ENCODE measurements at regions not wholly inside any gene's neighbourhood (a gene's known extent, or its start where the extent isn't known, plus 50 kb on each side); places are given as distances from the start of the nearest gene placed in this dataset.
A peak's percentile ranks its signal among the peaks of the same experiment; 100 is the strongest.

DNA sequence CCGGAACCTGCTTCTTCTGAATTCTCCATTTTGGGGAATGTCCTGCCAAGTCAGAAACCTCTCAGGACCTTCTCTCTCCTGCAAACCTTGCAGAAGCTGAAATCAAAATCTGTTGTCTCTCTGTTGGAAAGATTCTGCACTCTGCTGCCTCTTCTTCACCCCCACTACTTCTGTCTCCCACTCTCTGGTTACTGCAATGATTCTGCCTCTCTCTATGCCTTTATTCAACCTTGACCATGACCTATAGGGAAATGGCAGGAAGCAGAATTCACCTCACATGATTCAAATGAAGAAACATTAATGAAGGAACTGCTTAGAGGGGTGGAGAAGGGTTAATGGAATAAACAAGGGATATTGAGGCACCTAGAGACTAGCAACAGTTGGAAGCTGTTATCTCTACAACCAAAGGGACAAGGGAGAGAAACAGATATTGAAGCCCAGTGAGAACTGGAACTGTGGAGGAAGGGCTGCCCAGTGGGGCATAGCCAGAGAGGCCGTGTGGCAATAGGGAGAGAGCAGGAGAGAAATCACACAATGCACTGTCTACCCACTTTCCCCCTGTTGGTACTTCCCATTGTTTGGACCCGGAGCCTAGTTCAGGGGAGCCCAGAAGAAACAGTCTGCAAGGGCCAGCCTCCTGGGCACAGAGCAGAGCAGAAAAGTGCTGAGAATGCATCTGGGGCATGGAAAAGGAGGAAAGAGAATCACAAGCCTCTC, 76.1 kb upstream of the JUN start:
- in situ Hi-C loops (cut with HindIII; ENCODE audit: low pct_unique_long_range_greater_than_20kb, low sequenced_read_pairs): no loop called here
- DNase-seq (ENCODE audit: low read depth, low spot score): no peak

DNA sequence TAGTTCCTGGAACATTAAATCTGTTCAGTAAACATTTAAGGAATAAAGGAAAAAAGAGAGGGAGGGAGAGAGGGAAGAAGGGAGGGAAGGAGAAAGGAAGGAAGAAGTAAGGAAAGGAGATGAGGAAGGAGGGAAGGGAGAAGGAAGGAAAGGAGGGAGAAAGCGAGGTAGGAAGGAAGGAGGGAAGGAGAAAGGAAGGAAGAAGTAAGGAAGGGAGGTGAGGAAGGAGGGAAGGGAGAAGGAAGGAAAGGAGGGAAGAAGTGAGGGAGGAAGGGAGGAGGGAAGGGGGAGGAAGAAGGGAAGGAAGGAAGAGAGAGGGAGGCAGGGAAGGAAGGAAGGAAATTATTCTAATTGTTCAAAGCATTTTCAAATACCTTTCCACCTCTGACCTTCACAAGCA, 77.2 kb upstream of the JUN start:
- in situ Hi-C loops (cut with HindIII; ENCODE audit: low pct_unique_long_range_greater_than_20kb, low sequenced_read_pairs): no loop called here
- DNase-seq (ENCODE audit: low read depth, low spot score): no peak

DNA sequence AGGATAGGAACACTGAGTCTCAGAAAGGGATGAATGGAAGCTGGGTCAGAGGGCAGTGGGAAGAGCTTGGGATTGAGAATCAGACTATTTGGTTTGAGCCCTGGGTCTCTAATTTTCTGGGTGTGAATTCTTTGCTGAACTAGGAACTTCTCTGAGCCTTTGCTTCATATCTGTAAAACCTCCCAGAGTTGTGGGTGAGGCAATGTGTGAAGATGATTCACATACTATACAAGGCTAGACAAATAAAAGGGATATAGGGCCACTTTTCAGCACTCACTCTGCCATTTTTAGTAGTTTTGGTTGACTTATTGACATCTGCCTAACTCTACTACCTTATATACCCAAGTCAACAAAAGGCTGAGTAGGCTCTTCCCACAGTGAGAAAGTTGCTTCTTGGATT, 77.7 kb upstream of the JUN start:
- DNase-seq (ENCODE audit: low read depth, low spot score): no peak
- in situ Hi-C loops (cut with HindIII; ENCODE audit: low pct_unique_long_range_greater_than_20kb, low sequenced_read_pairs): no loop called here

GRCh38 chr1:58862728-58863385, 79.0 kb upstream of the JUN start:
- in situ Hi-C loops (cut with HindIII; ENCODE audit: low pct_unique_long_range_greater_than_20kb, low sequenced_read_pairs): no loop called here

DNA sequence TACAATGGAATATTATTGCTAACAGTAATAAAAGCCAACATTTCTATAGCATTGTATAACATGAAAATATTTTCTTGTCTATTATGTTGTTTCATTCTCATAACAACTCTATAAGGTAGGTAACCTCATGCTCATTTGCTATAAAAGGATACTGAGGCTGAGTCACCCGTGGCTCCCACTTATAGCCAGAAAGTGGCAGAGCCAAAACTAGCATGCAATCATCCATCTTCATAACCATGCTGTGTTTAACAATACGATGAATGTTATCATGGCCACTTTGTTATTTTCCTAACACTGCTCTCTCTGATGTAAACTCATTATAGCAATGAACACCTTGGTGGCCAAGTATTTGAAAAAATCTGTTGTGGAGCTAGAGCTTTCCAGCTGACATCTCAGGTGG, 80.8 kb upstream of the JUN start:
- in situ Hi-C loops (cut with HindIII; ENCODE audit: low pct_unique_long_range_greater_than_20kb, low sequenced_read_pairs): no loop called here
- DNase-seq (ENCODE audit: low read depth, low spot score): no peak

More at GRCh38 chr1:58862728-58863385, 79.0 kb upstream of the JUN start:
- no peak for DNase-seq (ENCODE audit: low read depth, low spot score)

DNA sequence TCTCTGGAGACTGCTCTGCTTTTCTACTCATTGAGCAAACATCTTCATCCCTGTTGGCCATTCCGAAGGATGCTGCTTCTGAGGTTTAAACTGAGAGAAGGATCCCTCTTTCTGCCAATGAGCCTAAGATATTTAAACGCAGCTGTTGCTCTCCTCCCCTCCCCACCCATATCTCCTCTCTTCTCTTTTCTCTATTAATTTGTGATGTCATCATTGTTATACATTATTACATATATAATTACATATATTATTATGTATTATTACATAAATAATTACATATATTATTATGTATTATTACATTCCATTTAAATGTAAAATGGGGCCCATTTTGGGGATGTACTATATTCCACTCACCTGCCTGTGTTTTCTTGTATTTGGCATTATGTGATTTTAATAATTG, 82.7 kb upstream of the JUN start:
- in situ Hi-C loops (cut with HindIII; ENCODE audit: low pct_unique_long_range_greater_than_20kb, low sequenced_read_pairs): no loop called here
- DNase-seq (ENCODE audit: low read depth, low spot score): no peak

DNA sequence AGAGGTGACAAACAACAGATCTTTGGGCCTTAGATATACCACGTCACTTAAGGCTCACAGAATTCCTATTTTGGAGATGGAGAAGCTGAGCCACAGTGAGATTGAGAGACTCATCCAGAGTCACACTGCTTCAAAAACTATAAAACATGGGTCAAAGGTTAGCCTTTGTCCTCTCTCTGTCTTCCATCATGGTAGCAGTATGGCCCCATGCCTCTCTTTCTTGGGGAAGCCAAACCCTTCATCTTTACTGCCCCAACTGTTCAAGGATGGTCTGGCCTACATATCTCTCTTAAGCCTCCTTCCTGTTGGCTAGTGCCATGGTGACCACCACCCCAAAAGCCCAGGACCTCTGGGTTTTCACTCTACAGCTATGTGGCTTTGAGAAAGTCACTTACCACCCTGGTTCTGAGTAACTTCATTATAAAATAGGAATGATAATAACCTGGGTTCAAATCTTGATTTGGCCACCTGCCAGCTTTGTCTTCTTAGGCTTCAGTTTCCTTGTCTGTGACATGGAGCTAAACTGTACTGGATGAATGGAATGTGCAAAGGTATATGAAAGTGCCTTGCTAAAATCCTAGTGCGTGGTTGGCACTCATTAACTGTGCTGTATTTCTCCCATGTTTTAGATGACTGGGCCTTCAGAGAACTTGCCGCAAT, 85.9 kb upstream of the JUN start:
- in situ Hi-C loops (cut with HindIII; ENCODE audit: low pct_unique_long_range_greater_than_20kb, low sequenced_read_pairs): no loop called here
- no peak for DNase-seq (ENCODE audit: low read depth, low spot score)

- in situ Hi-C loops (cut with HindIII; ENCODE audit: low pct_unique_long_range_greater_than_20kb, low sequenced_read_pairs): no loop called here
- DNase-seq (ENCODE audit: low read depth, low spot score): no peak
Measured at GRCh38 chr1:58870298-58870676, 86.4 kb upstream of the JUN start.

GRCh38 chr1:58874342-58874741, 90.5 kb upstream of the JUN start:
- in situ Hi-C loops (cut with HindIII; ENCODE audit: low pct_unique_long_range_greater_than_20kb, low sequenced_read_pairs): no loop called here
- DNase-seq (ENCODE audit: low read depth, low spot score): no peak

- DNase-seq (ENCODE audit: low read depth, low spot score): peak; percentile 89
- in situ Hi-C loops (cut with HindIII; ENCODE audit: low pct_unique_long_range_greater_than_20kb, low sequenced_read_pairs): no loop called here
Measured at GRCh38 chr1:58874757-58875755, 91.2 kb upstream of the JUN start.

GRCh38 chr1:58879464-58879863, 95.6 kb upstream of the JUN start:
- DNase-seq (ENCODE audit: low read depth, low spot score): no peak
- in situ Hi-C loops (cut with HindIII; ENCODE audit: low pct_unique_long_range_greater_than_20kb, low sequenced_read_pairs): no loop called here

DNA sequence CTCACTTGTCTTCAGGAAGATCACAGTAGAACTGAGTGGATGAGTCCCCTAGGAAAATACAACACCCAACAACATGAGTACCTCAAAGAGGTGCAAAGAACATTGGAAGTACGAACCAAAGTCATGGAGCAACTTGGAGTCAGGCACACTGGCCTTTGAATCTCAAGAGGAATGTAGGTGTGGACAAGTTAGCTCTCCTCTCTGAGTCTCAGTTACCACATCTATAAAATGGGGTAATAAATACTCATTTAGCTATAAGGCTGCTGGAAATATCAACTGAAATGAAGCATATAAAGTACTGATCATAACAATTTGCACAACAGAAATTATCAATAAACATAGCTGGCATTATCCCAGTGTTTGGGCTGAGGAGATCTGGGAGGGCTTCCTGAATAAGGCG, 96.7 kb upstream of the JUN start:
- DNase-seq (ENCODE audit: low read depth, low spot score): no peak
- in situ Hi-C loops (cut with HindIII; ENCODE audit: low pct_unique_long_range_greater_than_20kb, low sequenced_read_pairs): no loop called here

GRCh38 chr1:58881471-58881994, 97.7 kb upstream of the JUN start:
- DNase-seq (ENCODE audit: low read depth, low spot score): no peak
- in situ Hi-C loops (cut with HindIII; ENCODE audit: low pct_unique_long_range_greater_than_20kb, low sequenced_read_pairs): no loop called here

DNA sequence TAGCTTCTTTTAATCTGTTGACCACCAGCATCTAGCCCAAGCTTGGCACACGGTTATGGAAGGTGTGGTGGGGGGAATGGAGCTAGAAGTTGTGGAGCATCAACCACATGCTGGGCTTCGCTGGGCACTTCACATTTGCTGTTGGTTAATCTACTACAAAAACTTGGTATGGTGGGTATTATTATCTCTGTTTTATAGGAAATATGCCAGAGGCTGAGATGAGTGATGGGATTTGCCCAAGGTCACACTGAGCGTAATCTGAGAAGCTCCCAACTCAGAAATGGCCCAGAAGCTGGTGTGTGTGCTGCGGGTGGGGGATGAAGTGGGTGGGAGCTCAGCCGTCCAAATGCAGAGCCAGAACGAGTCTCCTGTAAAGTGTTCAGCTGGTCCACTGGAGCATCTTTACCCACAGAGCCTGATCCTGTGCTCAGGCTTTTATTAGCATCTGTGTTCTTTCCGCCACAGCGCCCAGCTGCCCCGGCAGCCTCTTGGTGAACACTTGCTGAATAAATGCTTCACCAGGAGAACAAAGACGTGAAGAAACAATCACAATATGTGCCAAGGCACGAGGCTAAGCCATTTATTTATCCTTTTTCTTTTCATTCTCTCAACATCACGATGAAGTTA, 98.6 kb upstream of the JUN start:
- DNase-seq (ENCODE audit: low read depth, low spot score): no peak
- in situ Hi-C loops (cut with HindIII; ENCODE audit: low pct_unique_long_range_greater_than_20kb, low sequenced_read_pairs): no loop called here

GRCh38 chr1:58883037-58883887, 99.4 kb upstream of the JUN start:
- peak; percentile 30 for DNase-seq (ENCODE audit: low read depth, low spot score)
- in situ Hi-C loops (cut with HindIII; ENCODE audit: low pct_unique_long_range_greater_than_20kb, low sequenced_read_pairs): no loop called here

DNA sequence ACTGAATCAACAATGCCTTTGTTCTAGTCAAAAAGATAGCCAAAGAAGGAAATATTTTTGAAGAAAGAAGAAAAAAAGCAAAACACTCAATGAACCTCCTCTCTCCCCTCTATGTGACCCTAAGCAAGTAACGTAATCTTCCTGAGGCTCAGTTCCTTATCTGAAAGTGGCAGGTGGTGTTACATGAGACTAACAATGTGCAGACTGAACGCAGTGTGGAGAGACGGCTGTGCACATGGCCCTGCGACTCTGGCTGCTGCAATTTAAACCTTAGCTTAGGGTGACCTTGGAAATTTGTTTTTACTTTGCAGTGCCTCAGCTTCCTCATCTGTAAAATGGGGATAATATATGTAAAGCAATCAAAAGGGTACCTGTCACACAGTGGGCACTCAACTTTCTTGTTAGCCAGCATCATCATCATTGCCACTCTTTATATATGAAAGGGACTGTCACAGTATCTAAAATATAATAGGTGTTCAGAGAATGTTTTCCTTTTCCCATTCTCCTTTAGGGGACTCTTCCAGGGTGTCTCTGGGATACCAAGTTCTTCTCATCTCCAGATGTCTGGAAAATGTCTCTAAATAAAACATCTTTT, 100.1 kb upstream of the JUN start:
- DNase-seq (ENCODE audit: low read depth, low spot score): no peak

More for the DNA sequence above, 100.1 kb upstream of the JUN start:
- in situ Hi-C loops (cut with HindIII; ENCODE audit: low pct_unique_long_range_greater_than_20kb, low sequenced_read_pairs): no loop called here
